HEK293T (cell line): ENCODE measurements at regions not wholly inside any gene's neighbourhood (a gene's known extent, or its start where the extent isn't known, plus 50 kb on each side); places are given as distances from the start of the nearest gene placed in this dataset.

Experiments
- ARNT ChIP-seq: fragments of 450-650 bp; IDR thresholded peaks from 2 replicates; pipeline ENCODE4 v1.6.1; 2017; ENCODE audit warnings: mild to moderate bottlenecking
- HDGF ChIP-seq: fragments of 450-650 bp; IDR thresholded peaks from 2 replicates; pipeline ENCODE4 v1.6.1; 2017; ENCODE audit warnings: antibody characterized with exemption, borderline replicate concordance
- SUZ12 ChIP-seq: fragments of 450-650 bp; IDR thresholded peaks from 2 replicates; pipeline ENCODE4 v1.6.1; 2016; ENCODE audit warnings: mild to moderate bottlenecking
- TARDBP ChIP-seq: fragments of 450-650 bp; IDR thresholded peaks from 2 replicates; pipeline ENCODE4 v1.6.1; 2016

GRCh38 chr17:51419476-51419875 lies 159.1 kb downstream of the UTP18 start:
- TF ChIP-seq TARDBP (no peak), SUZ12 (no peak), HDGF (no peak), ARNT (no peak)
